ENCODE measurements at regions not wholly inside any gene's neighbourhood (a gene's known extent, or its start where the extent isn't known, plus 50 kb on each side); places are given as distances from the start of the nearest gene placed in this dataset.

DNA sequence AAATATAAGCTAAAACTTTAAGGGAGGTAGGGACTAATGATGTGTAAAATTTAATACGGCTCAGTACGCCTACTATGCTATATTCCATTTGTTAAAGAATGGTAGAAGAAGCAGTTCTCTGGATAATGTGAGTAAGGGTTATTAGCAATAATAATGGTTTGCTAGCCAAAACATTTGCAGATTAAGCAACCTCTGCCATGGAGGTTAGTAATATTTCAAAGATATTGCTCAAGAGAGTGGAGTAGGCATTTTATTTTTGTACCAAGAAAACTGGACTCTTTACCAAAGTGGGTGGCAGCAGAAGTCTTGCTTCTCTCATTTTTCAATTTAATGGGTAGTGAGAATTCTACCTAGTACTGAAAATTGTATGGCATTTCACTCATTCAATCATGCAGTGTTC lies 158.9 kb upstream of the TMEM106B start:
- no peaks in the 10 kb centered on the region for H3K36me3 ChIP-seq
- H3K27ac ChIP-seq = no peak overlapping the region
- H3K4me3 ChIP-seq (ENCODE audit: low read depth in 1 of 2, low read length in 1 of 2) = no peak overlapping the region
- no peaks in the 10 kb centered on the region for H3K4me1 ChIP-seq (ENCODE audit: control insufficient read depth in 1 of 2, insufficient read depth in 1 of 2, low read depth in 1 of 2, low read length in 1 of 2)
- H3K9me3 ChIP-seq = no peaks in the 10 kb centered on the region
- TF ChIP-seq, protein P1, sequence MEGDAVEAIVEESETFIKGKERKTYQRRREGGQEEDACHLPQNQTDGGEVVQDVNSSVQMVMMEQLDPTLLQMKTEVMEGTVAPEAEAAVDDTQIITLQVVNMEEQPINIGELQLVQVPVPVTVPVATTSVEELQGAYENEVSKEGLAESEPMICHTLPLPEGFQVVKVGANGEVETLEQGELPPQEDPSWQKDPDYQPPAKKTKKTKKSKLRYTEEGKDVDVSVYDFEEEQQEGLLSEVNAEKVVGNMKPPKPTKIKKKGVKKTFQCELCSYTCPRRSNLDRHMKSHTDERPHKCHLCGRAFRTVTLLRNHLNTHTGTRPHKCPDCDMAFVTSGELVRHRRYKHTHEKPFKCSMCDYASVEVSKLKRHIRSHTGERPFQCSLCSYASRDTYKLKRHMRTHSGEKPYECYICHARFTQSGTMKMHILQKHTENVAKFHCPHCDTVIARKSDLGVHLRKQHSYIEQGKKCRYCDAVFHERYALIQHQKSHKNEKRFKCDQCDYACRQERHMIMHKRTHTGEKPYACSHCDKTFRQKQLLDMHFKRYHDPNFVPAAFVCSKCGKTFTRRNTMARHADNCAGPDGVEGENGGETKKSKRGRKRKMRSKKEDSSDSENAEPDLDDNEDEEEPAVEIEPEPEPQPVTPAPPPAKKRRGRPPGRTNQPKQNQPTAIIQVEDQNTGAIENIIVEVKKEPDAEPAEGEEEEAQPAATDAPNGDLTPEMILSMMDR (IDR thresholded peaks at IDR 0.05) = no peak
- H3K27me3 ChIP-seq = no peaks in the 10 kb centered on the region

DNA sequence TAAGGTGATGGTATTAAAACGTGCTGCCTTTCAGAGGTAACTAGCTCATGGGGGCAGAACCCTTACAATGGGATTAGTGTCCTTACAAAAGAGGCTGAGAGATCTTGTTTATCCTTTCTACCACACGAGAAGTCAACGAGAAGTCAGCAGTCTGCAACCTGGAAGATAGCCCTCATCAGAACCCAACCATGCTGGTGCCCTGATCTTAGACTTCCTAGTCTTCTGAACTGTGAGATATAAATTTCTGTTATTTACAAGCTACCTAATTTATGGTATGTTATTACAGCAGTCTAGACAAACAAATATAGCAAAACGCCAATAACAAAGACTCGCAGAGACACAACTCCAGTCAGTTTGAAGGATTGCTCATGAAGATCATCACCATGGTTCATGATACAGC lies 157.5 kb upstream of the TMEM106B start:
- Histone ChIP-seq H3K27ac (no peak overlapping the region), H3K9me3 (no peaks in the 10 kb centered on the region), H3K27me3 (no peaks in the 10 kb centered on the region), H3K4me1 (ENCODE audit: control insufficient read depth in 1 of 2, insufficient read depth in 1 of 2, low read depth in 1 of 2, low read length in 1 of 2) (no peaks in the 10 kb centered on the region), H3K36me3 (no peaks in the 10 kb centered on the region), H3K4me3 (ENCODE audit: low read depth in 1 of 2, low read length in 1 of 2) (no peak overlapping the region)
- TF ChIP-seq, protein P1 (IDR thresholded peaks at IDR 0.05) = no peak

DNA sequence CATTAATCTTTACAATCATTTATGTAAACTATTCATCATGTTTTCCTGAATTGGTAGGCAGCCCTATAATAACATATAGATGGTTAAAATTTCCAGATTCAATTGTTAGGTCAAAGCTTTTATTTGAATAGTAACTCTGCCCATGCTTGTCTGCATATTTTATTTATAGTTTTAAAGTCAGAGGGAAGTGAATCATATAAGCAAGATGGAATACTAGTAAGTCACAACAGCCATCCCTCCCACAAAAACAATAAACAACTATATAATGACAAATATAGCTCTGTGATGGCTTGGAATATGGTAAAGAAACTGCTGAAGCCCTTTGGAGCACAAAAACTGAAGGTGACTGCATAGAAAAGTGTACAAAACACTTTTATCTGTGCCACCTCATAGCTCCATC lies 156.3 kb upstream of the TMEM106B start:
- H3K27ac ChIP-seq = no peak overlapping the region
- H3K4me1 ChIP-seq (ENCODE audit: control insufficient read depth in 1 of 2, insufficient read depth in 1 of 2, low read depth in 1 of 2, low read length in 1 of 2) = no peaks in the 10 kb centered on the region
- TF ChIP-seq, protein P1 (IDR thresholded peaks at IDR 0.05) = no peak

DNA sequence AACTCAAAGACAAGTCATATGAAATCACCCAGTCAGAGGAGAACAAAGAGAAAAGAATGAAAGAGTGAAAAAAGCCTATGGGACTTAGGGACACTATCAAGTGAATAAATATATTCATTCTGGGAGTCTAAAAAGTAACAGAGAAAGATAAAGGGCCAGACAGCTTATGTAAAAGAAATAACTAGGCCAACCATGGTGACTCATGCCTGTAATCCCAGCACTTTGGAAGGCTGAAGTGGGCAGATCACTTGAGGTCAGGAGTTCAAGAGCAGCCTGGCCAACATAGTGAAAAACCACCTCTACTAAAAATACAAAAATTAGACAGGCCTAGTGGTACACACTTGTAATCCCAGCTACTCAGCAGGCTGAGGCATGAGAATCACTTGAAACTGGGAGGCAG lies 154.7 kb upstream of the TMEM106B start:
- TF ChIP-seq, protein P1 (IDR thresholded peaks at IDR 0.05) = no peak
- Histone ChIP-seq H3K4me3 (ENCODE audit: low read depth in 1 of 2, low read length in 1 of 2) (no peak overlapping the region), H3K9me3 (no peaks in the 10 kb centered on the region), H3K36me3 (no peaks in the 10 kb centered on the region), H3K27me3 (no peaks in the 10 kb centered on the region), H3K4me1 (ENCODE audit: control insufficient read depth in 1 of 2, insufficient read depth in 1 of 2, low read depth in 1 of 2, low read length in 1 of 2) (no peaks in the 10 kb centered on the region), H3K27ac (no peak overlapping the region)

More for the DNA sequence above, 156.3 kb upstream of the TMEM106B start:
- Histone ChIP-seq H3K27me3 (no peaks in the 10 kb centered on the region), H3K9me3 (no peaks in the 10 kb centered on the region), H3K36me3 (no peaks in the 10 kb centered on the region), H3K4me3 (ENCODE audit: low read depth in 1 of 2, low read length in 1 of 2) (no peak overlapping the region)

DNA sequence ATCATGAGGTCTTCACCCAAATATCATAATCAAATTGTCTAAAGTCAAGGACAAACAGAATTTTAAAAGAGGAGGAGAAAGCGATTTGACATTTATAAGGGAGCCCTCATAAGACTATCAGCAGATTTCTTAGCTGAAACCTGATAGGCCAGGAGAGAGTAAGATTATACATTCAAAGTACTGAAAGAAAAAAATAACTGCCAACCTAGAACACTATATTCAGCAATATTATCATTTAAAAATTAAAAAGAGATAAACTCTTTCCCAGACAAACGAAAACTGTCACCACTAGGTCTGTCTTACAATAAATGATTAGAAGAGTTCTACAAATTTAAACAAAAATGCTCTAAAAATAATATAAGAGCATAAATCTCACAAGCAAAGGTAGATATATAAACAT lies 154.1 kb upstream of the TMEM106B start:
- no peaks in the 10 kb centered on the region for H3K4me1 ChIP-seq (ENCODE audit: control insufficient read depth in 1 of 2, insufficient read depth in 1 of 2, low read depth in 1 of 2, low read length in 1 of 2)
- TF ChIP-seq, protein P1 (IDR thresholded peaks at IDR 0.05) = no peak
- no peaks in the 10 kb centered on the region for H3K27me3 ChIP-seq
- H3K4me3 ChIP-seq (ENCODE audit: low read depth in 1 of 2, low read length in 1 of 2) = no peak overlapping the region
- H3K36me3 ChIP-seq = no peaks in the 10 kb centered on the region
- H3K9me3 ChIP-seq = no peaks in the 10 kb centered on the region
- no peak overlapping the region for H3K27ac ChIP-seq

DNA sequence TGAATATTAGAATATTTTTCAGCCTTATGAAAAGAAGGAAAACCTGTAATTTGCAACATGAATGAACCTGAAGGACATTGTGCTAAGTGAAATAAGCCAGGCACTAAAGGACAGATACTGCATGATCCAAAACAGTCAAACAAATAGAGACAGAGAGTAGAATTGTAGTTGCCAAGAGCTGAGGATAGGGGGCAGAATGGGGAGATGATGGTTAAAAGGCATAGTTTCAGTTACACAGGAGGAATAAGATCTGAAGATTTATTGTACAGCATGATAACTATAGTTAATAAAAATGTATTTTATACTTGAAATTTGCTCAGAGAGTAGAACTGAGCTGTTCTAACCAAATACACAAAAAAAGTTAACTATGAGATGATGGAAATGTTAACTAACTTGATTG lies 149.0 kb upstream of the TMEM106B start:
- Histone ChIP-seq H3K4me3 (ENCODE audit: low read depth in 1 of 2, low read length in 1 of 2) (no peak overlapping the region), H3K27ac (no peak overlapping the region)

More for the DNA sequence above, 149.0 kb upstream of the TMEM106B start:
- TF ChIP-seq, protein P1 (IDR thresholded peaks at IDR 0.05) = no peak
- H3K36me3 ChIP-seq = no peaks in the 10 kb centered on the region
- H3K9me3 ChIP-seq = no peaks in the 10 kb centered on the region
- H3K4me1 ChIP-seq (ENCODE audit: control insufficient read depth in 1 of 2, insufficient read depth in 1 of 2, low read depth in 1 of 2, low read length in 1 of 2) = peaks cover 0 to 4% of the 10 kb centered on the region in 2 experiments
- H3K27me3 ChIP-seq = no peaks in the 10 kb centered on the region

Measured in neutrophil (primary cell).